ENCODE measurements at regions not wholly inside any gene's neighbourhood (a gene's known extent, or its start where the extent isn't known, plus 50 kb on each side); places are given as distances from the start of the nearest gene placed in this dataset.
"Not testable (repeated sequence)": the region's sequence is repeated elsewhere in the genome, so short reads cannot be mapped to it uniquely, and the experiment has no call there.

DNA sequence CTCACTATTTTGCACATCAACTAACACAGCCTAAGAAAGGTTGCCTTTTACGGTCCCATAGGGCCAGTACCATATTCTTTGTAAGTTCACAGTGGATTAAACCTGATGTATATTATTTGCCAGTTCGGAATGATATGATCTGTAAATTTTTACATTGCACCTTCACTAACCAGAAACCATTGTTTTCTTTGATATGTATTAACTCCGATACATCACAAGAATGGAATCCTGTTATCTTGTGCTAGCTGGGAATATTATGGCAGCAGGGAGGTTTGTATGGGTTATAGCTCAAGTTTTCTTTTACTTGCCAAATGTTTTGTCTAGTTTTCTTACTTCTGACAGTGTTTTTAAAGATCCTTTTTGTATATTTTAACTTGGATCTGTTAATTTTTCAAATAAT lies 51.4 kb upstream of the S1PR1 start:
- intact Hi-C loops (cut with micrococcal nuclease), result no loop called here

DNA sequence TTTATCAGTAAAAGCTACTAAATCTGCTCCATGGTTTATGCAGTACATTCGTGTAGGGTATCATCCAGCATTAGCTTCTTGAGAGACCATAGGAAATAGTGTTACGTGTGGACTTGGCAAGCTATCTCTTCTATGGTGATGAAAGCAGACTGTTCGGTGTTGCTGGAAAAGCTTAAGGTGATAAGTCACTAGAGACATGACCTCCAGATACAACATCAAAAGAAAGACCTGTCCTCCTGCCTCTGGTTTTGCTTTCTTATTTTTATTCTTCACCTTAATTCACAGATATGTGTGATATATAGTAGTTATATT lies 53.5 kb upstream of the S1PR1 start:
- intact Hi-C loops (cut with micrococcal nuclease), result no loop called here

DNA sequence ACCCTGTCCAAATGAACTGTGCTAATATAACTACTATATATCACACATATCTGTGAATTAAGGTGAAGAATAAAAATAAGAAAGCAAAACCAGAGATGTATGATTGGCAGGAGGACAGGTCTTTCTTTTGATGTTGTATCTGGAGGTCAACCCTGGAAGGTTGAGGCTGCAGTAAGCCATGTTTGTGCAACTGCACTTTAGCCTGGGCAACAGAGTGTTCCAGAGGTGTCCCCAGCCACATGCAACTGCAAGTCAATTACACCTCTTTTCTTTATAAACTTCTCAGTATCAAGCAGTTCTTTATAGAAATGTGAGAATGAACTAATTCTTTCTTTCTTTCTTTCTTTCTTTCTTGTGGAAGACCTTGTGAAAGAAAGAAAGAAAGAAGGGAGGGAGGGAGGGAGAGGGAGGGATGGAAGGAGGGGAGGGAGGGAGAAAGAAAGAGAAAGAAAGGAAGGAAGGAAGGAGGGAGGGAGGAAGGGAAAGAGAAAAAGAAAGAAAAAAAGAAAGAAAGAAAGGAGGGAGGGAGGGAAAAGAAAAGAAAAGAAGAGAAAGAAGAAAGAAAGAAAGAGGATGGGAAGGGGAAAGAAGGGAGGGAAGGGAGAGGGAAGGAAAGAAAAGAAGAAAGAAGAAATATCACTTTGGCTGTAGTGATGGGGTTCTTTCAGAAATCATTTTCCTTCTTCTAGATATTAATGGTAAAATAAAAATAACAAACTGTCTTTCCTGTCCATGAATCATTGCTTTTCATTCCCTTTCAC lies 54.0 kb upstream of the S1PR1 start:
- intact Hi-C loops (cut with micrococcal nuclease), result no loop called here

DNA sequence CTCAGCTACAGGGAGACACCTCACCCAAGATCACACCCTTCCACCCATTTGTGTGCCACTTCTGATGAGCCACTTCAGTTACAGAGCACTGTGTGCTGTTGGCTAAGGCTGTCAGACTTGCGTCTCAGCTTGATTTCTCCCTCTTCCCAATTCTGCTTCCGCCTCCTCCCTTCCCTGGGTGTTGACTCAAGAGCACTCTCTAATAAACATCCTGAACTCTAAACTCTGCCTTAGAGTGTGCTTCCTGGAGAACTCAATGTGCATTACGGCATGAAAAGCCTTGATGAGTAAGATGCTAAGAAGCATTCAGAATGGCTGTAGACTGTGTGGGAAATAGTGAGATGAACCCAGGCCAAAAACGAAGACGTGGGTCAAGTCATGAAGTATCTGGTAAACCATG lies 54.9 kb upstream of the S1PR1 start:
- intact Hi-C loops (cut with micrococcal nuclease), result no loop called here

DNA sequence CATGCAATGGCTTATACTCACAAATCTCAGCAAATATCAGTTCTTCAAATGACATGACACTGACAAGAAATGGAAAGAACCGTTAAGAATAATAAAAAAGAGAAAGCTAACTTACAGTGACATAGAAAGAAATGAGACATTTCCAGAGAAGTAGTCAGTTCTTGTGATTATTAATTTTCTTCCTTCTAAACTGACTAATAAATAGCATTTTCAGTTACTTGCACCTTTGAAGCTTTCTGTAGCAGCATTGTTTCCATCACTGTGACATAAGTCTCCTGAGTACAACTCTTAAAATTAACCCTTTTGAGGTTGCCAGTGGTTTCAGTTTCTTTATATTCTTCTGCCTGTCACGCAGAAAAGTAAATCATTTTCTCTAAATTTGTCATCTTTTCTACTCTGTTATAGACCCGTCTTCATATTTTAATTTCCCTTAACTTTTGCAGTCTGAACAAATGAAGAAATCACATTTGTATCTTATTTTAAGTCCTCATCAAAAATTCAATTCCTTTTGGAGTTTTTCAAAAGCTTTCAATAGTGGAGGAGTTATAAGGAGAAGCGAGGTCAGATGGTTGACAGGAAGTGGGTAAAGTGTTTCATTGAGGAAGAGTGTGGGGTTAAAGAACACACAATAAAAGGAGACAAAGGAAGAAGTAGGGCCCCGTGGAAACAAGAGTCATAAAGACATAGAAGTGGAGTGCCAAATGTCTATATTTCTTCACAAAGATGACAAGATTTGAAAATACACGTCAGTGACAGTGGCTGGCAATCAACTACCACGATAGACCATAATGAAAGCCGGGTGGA lies 57.9 kb upstream of the S1PR1 start:
- intact Hi-C loops (cut with micrococcal nuclease), result loop anchor here (1.0 to 2.0 kb wide), 12 partner anchors 8 to 283 kb away; partner anchors contain the start of genes DPH5 and SLC30A7

DNA sequence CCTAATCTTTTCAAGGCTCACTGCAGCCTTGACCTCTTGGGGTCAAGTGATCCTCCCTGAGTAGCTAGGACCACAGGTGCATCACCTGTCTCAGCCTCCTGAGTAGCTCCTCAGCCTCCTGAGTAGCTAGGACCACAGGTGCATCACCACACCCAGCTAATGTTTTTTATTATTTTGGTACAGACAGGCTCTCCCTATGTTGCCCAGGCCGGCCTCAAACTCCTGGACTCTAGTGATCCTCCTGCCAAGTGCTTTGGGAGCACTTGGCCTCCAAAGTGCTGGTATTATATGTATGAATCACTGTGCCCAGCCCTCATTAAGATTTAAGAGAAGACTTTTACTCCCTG lies 58.5 kb upstream of the S1PR1 start:
- intact Hi-C loops (cut with micrococcal nuclease), result loop anchor here (2.0 kb wide), 5 partner anchors 42 to 252 kb away; partner anchors contain the start of gene DPH5

DNA sequence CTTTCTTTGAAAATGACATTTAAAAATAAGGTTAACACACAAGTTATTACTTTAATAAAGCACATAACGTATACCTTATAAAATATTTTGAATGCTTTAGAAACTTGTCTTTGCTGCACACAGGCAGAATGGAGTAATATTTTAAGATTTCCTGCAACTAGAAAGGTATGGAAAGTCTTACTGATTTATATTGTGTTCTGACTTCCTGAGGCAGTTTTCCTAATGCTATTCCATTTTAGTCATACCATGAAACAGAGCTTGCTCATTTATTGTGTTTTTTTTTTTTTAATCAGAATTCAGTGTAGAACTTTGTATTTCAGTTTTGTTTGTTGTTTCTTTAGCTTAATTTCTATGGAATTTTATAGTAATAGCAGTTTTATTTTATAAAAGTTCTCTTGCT lies 60.9 kb upstream of the S1PR1 start:
- intact Hi-C loops (cut with micrococcal nuclease), result no loop called here

DNA sequence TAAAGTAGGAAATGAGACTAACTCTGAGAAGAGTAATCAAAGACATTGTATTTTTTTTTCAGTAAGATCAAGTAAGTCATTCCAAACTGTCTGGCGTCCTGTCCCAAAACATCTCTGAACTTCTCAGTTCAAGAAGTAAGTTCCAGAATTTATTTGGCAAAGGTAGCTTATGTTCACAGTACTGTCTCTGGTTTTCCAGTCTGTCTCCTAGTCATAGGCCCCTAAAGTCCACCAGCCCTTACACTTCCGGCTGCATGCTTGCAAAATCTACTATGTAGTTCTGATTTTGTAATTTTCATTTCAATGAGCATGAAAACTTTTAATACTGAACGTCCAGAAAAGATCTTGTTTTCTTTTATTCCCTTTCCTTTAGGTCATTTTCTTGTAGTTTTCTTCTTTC lies 61.4 kb upstream of the S1PR1 start:
- intact Hi-C loops (cut with micrococcal nuclease), result no loop called here

DNA sequence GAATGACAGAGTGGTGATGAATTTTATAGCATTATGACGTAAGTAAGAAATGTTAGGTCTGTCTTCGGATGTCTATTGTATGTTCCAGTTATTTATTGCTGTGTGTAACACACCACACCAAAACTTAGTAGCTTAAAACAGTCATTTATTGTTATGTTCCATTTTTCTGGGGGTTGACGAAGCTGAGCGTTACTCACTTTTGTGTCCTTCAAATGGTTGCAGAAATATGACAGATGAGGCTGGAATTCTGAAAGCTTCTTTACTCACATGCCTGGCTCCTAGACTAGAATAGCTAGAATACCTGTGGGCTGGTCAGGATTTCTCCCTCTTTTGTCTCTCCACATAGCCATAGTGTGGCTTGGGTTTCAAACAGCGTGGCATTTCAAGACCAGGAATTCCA lies 62.1 kb upstream of the S1PR1 start:
- intact Hi-C loops (cut with micrococcal nuclease), result no loop called here

DNA sequence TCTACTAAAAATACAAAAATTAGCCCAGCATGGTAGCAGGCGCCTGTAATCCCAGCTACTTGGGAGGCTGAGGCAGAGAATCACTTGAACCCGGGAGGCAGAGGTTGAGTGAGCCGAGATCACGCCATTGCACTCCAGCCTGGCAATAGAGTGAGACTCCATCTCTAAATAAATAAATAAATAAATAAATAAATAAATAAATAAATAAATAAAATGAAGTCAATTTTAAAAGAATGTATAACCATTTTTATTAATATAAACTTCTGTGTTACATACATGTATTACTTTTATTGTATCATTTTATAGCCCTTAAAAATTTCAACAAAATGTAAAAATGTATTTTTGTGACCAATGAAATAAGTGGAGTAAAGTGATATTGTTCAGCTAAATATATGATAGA lies 62.5 kb upstream of the S1PR1 start:
- intact Hi-C loops (cut with micrococcal nuclease), result not testable (repeated sequence)

DNA sequence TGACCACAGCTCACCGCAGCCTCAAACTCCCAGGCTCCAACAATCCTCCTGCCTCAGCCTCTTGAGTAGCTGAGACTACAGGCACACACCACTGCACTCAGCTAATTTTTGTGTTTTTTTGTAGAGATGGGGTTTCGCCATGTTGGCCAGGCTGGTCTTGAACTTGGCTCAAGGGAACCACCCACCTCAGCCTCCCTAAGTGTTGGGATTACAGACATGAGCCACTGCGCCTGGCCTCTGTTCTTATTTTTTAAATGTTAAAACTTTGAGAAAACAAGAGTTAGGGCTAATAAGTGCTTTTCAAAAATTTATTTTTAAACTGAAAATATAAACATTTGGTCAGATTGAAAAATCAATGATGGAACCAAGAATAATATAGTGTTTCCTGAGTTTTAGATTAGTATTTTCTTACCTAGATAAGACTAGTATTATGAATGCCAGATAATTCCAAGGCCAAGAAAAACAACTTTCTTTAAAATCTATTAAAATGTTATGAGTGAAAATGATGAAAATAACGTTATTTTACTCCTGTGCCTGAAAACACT lies 66.2 kb upstream of the S1PR1 start:
- intact Hi-C loops (cut with micrococcal nuclease), result no loop called here

DNA sequence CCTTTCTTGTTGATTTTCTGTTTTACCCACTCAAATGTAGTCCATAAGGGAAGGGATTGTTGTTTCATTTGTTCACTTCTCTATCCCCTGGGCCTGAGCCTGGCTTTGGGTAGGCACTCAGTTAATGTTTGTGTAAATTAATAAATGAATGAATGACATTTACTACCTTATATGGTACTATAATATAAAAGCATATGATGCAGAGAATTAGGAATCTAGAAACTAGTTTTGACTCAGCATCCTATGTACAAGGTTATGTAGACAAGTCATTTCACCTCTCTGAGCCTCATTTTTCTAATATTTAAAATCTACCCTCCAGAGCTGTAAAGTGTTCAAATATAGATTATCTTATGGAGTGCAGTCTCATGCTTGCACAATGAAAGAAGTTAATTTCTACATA lies 68.9 kb upstream of the S1PR1 start:
- intact Hi-C loops (cut with micrococcal nuclease), result no loop called here

DNA sequence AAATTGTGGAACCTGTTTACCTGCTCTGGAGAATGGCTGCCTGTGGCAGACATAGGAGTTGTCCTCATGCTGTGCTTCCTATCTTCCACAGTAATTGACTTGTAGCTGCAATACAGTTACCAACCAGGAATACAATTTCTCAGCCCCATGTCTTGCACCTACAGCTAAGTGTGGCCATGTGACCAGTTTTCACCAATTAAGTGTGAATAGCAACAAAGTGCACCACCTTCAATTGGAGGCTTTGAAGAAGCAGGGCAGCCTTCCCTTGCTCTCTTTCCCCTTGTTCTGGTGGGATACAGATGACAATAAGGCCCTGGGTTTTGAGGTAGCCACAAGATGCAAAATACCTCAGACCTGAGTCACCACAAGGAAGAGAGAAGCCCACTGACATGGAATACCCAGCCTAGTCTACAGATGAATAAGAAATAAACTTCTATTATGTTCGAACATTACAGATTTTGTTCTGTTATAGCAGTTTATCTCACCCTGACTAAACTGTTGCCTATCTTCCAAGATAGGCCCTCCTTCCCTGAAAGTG lies 70.2 kb upstream of the S1PR1 start:
- intact Hi-C loops (cut with micrococcal nuclease), result no loop called here

DNA sequence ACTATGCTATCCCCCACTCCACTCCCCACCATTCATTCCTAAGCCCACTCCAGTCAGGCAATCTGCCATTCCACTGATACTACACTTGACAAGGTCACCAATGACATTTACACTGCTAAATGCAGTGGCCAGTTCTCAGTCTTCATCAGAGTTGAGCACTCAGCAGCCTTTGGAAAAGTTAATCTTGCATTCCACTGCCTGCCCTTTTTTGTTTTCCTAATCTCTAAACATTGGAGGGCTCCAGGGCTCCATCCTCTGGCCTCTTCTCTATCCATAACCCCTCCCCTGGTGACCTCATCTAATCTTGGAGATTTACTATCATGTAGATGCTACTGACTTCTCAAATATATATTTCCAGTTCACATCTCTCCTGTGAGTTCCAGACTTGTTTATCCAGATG lies 70.9 kb upstream of the S1PR1 start:
- intact Hi-C loops (cut with micrococcal nuclease), result no loop called here

DNA sequence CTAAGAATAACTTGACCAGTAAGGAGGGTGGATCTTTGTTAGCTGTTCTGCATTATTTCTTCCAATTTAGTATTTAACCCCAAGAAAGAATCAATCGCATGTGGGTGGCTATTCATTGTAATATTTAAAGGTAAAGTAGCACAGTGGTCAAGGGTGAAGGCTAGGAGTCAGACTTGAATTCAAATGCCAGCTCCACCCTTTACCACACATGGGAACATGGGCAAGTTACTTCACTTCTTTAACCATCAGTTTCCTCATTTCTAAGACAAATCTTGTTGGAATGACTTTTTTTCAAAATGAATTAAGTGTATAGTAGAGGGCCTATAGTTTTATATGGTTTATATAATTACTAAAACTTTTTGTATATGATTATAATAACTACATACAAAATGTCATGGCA lies 71.3 kb upstream of the S1PR1 start:
- intact Hi-C loops (cut with micrococcal nuclease), result no loop called here

DNA sequence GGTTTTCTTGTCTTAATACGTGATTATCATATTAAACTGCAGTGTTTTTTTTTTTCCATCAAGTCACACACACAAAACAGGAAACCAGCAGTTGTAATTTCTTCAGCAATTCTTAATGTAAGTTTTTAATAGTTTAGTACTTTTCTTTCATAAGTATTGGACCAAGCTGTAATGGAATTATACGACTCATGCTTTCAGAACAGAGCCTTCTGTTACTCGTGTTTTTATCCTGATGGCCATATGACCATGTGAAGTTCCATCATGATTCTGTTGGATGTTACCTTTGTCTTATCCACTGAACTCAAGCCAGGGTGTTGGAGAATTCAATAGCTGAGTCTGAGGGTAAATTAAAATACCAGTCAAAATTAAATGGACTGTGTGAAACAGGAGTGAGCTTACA lies 72.0 kb upstream of the S1PR1 start:
- intact Hi-C loops (cut with micrococcal nuclease), result no loop called here

DNA sequence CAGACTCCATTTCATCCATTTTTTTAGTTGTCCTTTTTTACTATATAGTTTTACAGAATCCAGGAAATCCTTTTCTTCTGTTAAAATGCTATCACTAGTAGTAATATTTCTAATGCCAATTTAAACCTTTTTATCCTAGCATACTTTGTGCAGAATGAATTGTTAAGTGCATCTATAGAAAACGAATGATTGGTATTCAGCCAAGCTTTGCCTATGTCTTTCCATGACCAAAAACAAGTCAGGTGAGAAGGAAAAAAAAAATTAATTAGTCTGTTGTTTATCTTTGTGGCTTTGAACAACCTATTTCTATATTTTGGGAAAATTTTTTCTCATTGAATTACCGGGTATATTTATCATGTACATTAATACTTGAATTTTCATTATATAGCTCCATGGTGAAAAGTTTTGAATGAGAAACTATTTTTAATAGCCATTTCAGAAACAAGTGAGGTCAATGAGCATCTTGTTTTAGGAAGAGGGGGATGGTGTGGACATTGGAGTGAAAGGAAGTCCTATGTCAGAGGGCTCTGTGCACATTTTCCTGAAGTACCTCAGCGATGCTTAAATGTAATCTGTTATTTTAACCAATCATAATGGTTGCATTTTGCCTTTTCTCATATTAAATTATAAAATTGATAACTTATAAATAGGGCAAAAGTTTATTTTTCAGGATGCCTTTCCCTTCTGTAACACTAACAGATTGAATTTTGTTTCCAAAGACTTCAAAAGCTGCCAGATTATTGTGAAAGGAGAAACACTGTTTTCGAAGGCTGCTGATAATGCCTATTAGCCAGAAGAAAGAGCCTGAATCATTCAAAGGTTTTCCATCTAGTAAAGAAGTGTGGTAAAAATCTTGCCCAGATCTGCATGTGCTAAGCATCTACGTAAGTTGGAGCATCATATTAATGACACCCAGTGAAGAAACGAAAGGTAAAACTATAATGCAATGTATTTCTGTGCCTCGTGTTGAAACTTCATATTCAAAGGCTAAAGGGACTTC lies 73.8 kb upstream of the S1PR1 start:
- intact Hi-C loops (cut with micrococcal nuclease), result no loop called here

DNA sequence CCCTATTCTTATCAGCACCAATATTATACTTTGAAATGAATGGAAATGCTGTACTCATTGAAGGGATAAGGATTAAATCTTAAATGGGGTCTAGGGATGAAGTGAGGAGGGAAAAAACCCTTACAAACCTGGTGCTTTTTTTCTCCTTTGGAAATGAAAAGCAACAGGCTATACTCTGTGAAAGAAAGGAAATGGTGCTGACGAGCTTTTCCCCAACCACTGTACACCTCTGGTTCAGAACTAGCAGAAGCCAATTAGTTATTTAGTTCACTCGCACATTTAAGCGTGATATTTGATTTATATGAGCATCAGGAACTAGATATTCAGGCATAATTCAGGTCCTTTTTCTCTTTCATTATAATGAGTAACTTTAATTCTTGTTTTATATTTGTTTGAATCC lies 74.5 kb upstream of the S1PR1 start:
- intact Hi-C loops (cut with micrococcal nuclease), result no loop called here

DNA sequence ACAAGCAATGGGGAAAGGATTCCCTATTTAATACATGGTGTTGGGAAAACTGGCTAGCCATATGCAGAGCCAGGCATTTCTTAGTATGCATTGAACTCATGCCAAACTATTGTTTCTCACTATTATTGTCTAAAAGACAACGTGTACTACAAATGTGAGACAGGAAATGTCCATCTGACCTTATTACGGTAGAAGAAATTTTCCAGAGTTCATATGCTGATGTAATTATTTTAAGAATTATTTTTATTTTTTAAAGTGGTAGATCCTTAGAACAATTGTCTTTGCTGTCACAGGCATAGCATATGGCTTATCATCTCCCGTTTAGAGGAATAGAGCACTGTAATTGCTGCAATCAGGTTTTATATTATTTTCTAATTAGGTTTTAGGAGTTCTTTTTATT lies 75.2 kb upstream of the S1PR1 start:
- intact Hi-C loops (cut with micrococcal nuclease), result no loop called here

DNA sequence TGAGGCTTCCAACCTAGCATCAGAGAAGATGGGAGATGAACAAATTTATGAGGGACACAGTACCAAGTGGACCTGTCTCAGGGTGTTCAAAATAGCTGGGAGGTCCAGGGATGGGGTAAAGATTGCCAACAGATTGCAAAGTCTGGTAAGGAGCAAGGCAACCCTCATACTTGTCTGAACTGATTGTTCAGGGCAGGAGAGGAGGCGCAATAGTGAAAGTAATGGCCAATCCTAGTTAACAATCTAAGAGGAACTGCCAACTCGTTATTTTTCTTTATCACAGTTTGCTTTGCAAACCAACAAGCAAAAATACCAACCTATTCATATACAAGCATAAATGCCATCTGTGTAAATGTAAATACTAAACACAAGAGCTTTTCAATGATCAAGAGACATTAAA lies 78.4 kb upstream of the S1PR1 start:
- intact Hi-C loops (cut with micrococcal nuclease), result no loop called here

DNA sequence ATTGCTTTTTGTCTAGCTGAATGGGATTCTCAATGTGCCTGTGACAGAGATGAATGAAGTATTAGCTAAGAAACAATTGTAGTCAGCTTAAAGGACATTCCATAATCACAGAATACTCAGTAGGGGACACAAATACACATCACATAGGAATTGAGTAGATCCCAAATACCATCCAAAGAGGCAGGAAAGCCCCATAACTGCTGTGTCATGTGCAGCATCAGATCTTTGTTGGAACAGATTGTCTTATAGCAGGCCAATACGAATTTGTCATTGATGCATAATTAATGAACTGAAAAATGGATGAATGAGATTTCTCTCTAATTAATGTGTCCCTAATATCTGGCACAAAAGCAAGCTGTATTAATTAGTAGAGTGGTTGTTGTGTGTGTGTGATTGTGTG lies 82.3 kb upstream of the S1PR1 start:
- intact Hi-C loops (cut with micrococcal nuclease), result no loop called here
